Peyer's patch (tissue), 4 donors: ENCODE measurements at regions not wholly inside any gene's neighbourhood (a gene's known extent, or its start where the extent isn't known, plus 50 kb on each side); places are given as distances from the start of the nearest gene placed in this dataset.

Experiments used
- DNase-seq, 3 donors: peaks; one replicate each; pipeline ENCODE4 v3.0.0-alpha.2; 2017 to 2019
- H3K27ac ChIP-seq, 4 donors: fragments of 200-600 bp; sonication (generic); one replicate each; pipeline ENCODE4 v1.5.1; 2016 to 2019
- H3K27me3 ChIP-seq, 2 donors: fragments of 200-600 bp; sonication (generic); one replicate each; pipeline ENCODE4 v1.5.1; 2019
- H3K36me3 ChIP-seq, 3 donors: fragments of 200-600 bp; sonication (generic); one replicate each; pipeline ENCODE4 v1.5.1; 2016 to 2019
- H3K4me1 ChIP-seq, 4 donors: fragments of 200-600 bp; sonication (generic); one replicate each; pipeline ENCODE4 v1.5.1; 2016 to 2019
- H3K4me3 ChIP-seq, 4 donors: fragments of 200-600 bp; sonication (generic); 1 replicate in 3 of 4; 2 replicates in 1 of 4; pipeline ENCODE4 v1.5.1; 2016 to 2019; ENCODE audit warnings: mild to moderate bottlenecking in 1 of 4
- H3K9me3 ChIP-seq, 4 donors: fragments of 200-600 bp; sonication (generic); one replicate each; pipeline ENCODE4 v1.5.1; 2016 to 2019; ENCODE audit warnings: mild to moderate bottlenecking in 1 of 4
- CTCF ChIP-seq, 6 experiments: fragments of 450-650 bp in 4 of 6; fragments of 200-600 bp in 2 of 6; sonication (generic) in 1 of 6; IDR thresholded peaks; one replicate each; pipeline ENCODE4 v1.5.1; 2017 to 2019; ENCODE audit warnings: antibody characterized with exemption in 6 of 6, mild to moderate bottlenecking in 3 of 6, moderate library complexity in 1 of 6
- POLR2A ChIP-seq, 2 donors: fragments of 450-650 bp; IDR thresholded peaks; one replicate each; pipeline ENCODE4 v1.5.1; 2017; ENCODE audit warnings: antibody characterized with exemption in 2 of 2, mild to moderate bottlenecking in 2 of 2, moderate library complexity in 2 of 2

- no peaks in the 10 kb centered on the region for H3K36me3 ChIP-seq
- no peak for DNase-seq
Observed at GRCh38 chr3:174529298-174529697, 329.8 kb upstream of the NAALADL2 start.

GRCh38 chr3:174531262-174531982 lies 327.7 kb upstream of the NAALADL2 start:
- no peaks in the 10 kb centered on the region for H3K9me3 ChIP-seq
- no peaks in the 10 kb centered on the region for H3K27me3 ChIP-seq
- no peak for TF ChIP-seq CTCF (IDR thresholded peaks at IDR 0.05)
- TF ChIP-seq POLR2A (IDR thresholded peaks at IDR 0.05): no peak
- no peak overlapping the region for H3K4me3 ChIP-seq
- no peaks in the 10 kb centered on the region for H3K4me1 ChIP-seq
- no peak for DNase-seq
- H3K36me3 ChIP-seq: no peaks in the 10 kb centered on the region
- no peak overlapping the region for H3K27ac ChIP-seq

More at GRCh38 chr3:174529298-174529697, 329.8 kb upstream of the NAALADL2 start:
- Histone ChIP-seq H3K4me3 (no peak overlapping the region), H3K4me1 (no peaks in the 10 kb centered on the region), H3K9me3 (no peaks in the 10 kb centered on the region), H3K27me3 (no peaks in the 10 kb centered on the region), H3K27ac (no peak overlapping the region)
- TF ChIP-seq CTCF (IDR thresholded peaks at IDR 0.05): no peak
- no peak for TF ChIP-seq POLR2A (IDR thresholded peaks at IDR 0.05)

GRCh38 chr3:174532216-174532615 lies 326.9 kb upstream of the NAALADL2 start:
- Histone ChIP-seq H3K4me1 (no peaks in the 10 kb centered on the region), H3K4me3 (no peak overlapping the region), H3K27ac (no peak overlapping the region), H3K36me3 (no peaks in the 10 kb centered on the region), H3K27me3 (no peaks in the 10 kb centered on the region), H3K9me3 (no peaks in the 10 kb centered on the region)
- TF ChIP-seq POLR2A (IDR thresholded peaks at IDR 0.05): no peak
- no peak for DNase-seq

GRCh38 chr3:174532776-174533175 lies 326.4 kb upstream of the NAALADL2 start:
- Histone ChIP-seq H3K36me3 (no peaks in the 10 kb centered on the region), H3K4me1 (no peaks in the 10 kb centered on the region), H3K9me3 (no peaks in the 10 kb centered on the region), H3K27me3 (no peaks in the 10 kb centered on the region), H3K27ac (no peak overlapping the region), H3K4me3 (no peak overlapping the region)
- no peak for TF ChIP-seq CTCF (IDR thresholded peaks at IDR 0.05)
- TF ChIP-seq POLR2A (IDR thresholded peaks at IDR 0.05): no peak
- DNase-seq: no peak

GRCh38 chr3:174533286-174533685 lies 325.8 kb upstream of the NAALADL2 start:
- H3K27me3 ChIP-seq: no peaks in the 10 kb centered on the region
- no peaks in the 10 kb centered on the region for H3K36me3 ChIP-seq
- TF ChIP-seq POLR2A (IDR thresholded peaks at IDR 0.05) (no peak), CTCF (IDR thresholded peaks at IDR 0.05) (no peak)
- no peak overlapping the region for H3K27ac ChIP-seq
- no peak overlapping the region for H3K4me3 ChIP-seq
- no peak for DNase-seq
- no peaks in the 10 kb centered on the region for H3K9me3 ChIP-seq
- H3K4me1 ChIP-seq: no peaks in the 10 kb centered on the region

- Histone ChIP-seq H3K4me3 (no peak overlapping the region), H3K27me3 (no peaks in the 10 kb centered on the region), H3K4me1 (no peaks in the 10 kb centered on the region), H3K27ac (no peak overlapping the region), H3K36me3 (no peaks in the 10 kb centered on the region), H3K9me3 (no peaks in the 10 kb centered on the region)
- no peak for DNase-seq
- TF ChIP-seq POLR2A (IDR thresholded peaks at IDR 0.05) (no peak), CTCF (IDR thresholded peaks at IDR 0.05) (no peak)
Observed at GRCh38 chr3:174536319-174536718, 322.8 kb upstream of the NAALADL2 start.
